ENCODE measurements at regions not wholly inside any gene's neighbourhood (a gene's known extent, or its start where the extent isn't known, plus 50 kb on each side); places are given as distances from the start of the nearest gene placed in this dataset.

DNA sequence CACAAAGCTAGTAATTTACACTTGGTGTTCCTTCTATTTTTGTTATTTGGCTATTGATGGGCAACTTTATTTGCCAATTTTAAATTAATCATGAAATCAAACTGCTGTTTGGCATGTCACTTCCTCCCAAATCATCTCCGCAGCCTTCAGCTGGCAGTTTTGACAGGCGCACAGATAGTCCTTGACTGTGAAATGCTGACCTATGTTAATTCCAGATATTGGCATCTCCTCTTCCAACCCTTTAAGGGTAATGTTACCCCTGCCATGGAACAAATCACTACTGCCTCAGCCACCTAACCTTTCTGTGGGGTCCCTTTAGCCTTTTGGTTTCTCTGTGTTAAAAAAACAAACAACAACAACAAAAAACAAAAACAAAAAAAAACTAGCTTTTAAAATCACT, 182.4 kb upstream of the TANK start:
- TF ChIP-seq, protein P1, sequence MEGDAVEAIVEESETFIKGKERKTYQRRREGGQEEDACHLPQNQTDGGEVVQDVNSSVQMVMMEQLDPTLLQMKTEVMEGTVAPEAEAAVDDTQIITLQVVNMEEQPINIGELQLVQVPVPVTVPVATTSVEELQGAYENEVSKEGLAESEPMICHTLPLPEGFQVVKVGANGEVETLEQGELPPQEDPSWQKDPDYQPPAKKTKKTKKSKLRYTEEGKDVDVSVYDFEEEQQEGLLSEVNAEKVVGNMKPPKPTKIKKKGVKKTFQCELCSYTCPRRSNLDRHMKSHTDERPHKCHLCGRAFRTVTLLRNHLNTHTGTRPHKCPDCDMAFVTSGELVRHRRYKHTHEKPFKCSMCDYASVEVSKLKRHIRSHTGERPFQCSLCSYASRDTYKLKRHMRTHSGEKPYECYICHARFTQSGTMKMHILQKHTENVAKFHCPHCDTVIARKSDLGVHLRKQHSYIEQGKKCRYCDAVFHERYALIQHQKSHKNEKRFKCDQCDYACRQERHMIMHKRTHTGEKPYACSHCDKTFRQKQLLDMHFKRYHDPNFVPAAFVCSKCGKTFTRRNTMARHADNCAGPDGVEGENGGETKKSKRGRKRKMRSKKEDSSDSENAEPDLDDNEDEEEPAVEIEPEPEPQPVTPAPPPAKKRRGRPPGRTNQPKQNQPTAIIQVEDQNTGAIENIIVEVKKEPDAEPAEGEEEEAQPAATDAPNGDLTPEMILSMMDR (IDR thresholded peaks at IDR 0.05; ENCODE audit: insufficient read depth, low read depth, low read length), result no peak
- no peak for TF ChIP-seq EZH2 (IDR thresholded peaks at IDR 0.05; ENCODE audit: insufficient read depth, low read length)

Measured in astrocyte (in vitro differentiated cells and primary cell).